ENCODE measurements at regions not wholly inside any gene's neighbourhood (a gene's known extent, or its start where the extent isn't known, plus 50 kb on each side); places are given as distances from the start of the nearest gene placed in this dataset.

- no peak overlapping the region for H3K4me2 ChIP-seq (ENCODE audit: low read depth, low read length)
- H3K36me3 ChIP-seq (replicated peaks; ENCODE audit: insufficient read depth, low read length), result no peaks in the 10 kb centered on the region
- no peaks in the 10 kb centered on the region for H3F3A ChIP-seq (ENCODE audit: insufficient read depth, low read length)
- 0 out of 2 replicates have a peak, but pooled peaks cover 4% of the 10 kb centered on the region for H3K4me1 ChIP-seq (ENCODE audit: low read length)
- no peaks in the 10 kb centered on the region for H4K20me1 ChIP-seq (ENCODE audit: insufficient read depth, low read length)
- H3K9me3 ChIP-seq (replicated peaks; ENCODE audit: insufficient read depth, low read length), result no peaks in the 10 kb centered on the region
- no peak overlapping the region for H2AFZ ChIP-seq (ENCODE audit: low read length)
- no peak overlapping the region for H3K4me3 ChIP-seq (ENCODE audit: low read length)
- no peak for DNase-seq
- no peak overlapping the region for H3K9ac ChIP-seq (ENCODE audit: low read length)
- no peaks in the 10 kb centered on the region for H3K79me2 ChIP-seq (ENCODE audit: low read length)
- no peak for TF ChIP-seq EZH2phosphoT487 (IDR thresholded peaks at IDR 0.05; ENCODE audit: low read length)
- no peak for TF ChIP-seq CTCF (IDR thresholded peaks at IDR 0.05; ENCODE audit: low read length)
- TF ChIP-seq EZH2 (optimal IDR thresholded peaks at IDR 0.05; ENCODE audit: low read depth, low read length), result no peak
- H3K9me2 ChIP-seq (replicated peaks; ENCODE audit: insufficient read depth, low read length), result no peaks in the 10 kb centered on the region
- no peaks in the 10 kb centered on the region for H3K27me3 ChIP-seq (replicated peaks; ENCODE audit: insufficient read depth, low read length)
- H3K27ac ChIP-seq (ENCODE audit: low read length), result no peak overlapping the region
These were observed 330.3 kb downstream of the TRAM1L1 start for GRCh38 chr4:116755051-116755450.

GRCh38 chr4:116752027-116752426 is 333.3 kb downstream of the TRAM1L1 start:
- Histone ChIP-seq H3K4me2 (ENCODE audit: low read depth, low read length) (peak overlapping the region; percentile 30; the same call in 1 of the 2 replicates), H4K20me1 (ENCODE audit: insufficient read depth, low read length) (no peaks in the 10 kb centered on the region)

GRCh38 chr4:116736756-116737155 is 348.6 kb downstream of the TRAM1L1 start:
- H3K9me3 ChIP-seq (replicated peaks; ENCODE audit: insufficient read depth, low read length), result no peaks in the 10 kb centered on the region
- H3K27ac ChIP-seq (ENCODE audit: low read length), result no peak overlapping the region
- no peaks in the 10 kb centered on the region for H4K20me1 ChIP-seq (ENCODE audit: insufficient read depth, low read length)
- no peak overlapping the region for H2AFZ ChIP-seq (ENCODE audit: low read length)
- no peaks in the 10 kb centered on the region for H3K4me1 ChIP-seq (ENCODE audit: low read length)
- no peaks in the 10 kb centered on the region for H3F3A ChIP-seq (ENCODE audit: insufficient read depth, low read length)
- H3K27me3 ChIP-seq (replicated peaks; ENCODE audit: insufficient read depth, low read length), result no peaks in the 10 kb centered on the region
- no peaks in the 10 kb centered on the region for H3K79me2 ChIP-seq (ENCODE audit: low read length)
- H3K4me3 ChIP-seq (ENCODE audit: low read length), result no peak overlapping the region
- H3K9me2 ChIP-seq (replicated peaks; ENCODE audit: insufficient read depth, low read length), result no peaks in the 10 kb centered on the region
- no peaks in the 10 kb centered on the region for H3K36me3 ChIP-seq (replicated peaks; ENCODE audit: insufficient read depth, low read length)
- H3K4me2 ChIP-seq (ENCODE audit: low read depth, low read length), result no peak overlapping the region
- no peak for DNase-seq
- TF ChIP-seq EZH2phosphoT487 (IDR thresholded peaks at IDR 0.05; ENCODE audit: low read length) (no peak), CTCF (IDR thresholded peaks at IDR 0.05; ENCODE audit: low read length) (no peak), EZH2 (optimal IDR thresholded peaks at IDR 0.05; ENCODE audit: low read depth, low read length) (no peak)
- H3K9ac ChIP-seq (ENCODE audit: low read length), result no peak overlapping the region

More at GRCh38 chr4:116752027-116752426, 333.3 kb downstream of the TRAM1L1 start:
- H3K9me2 ChIP-seq (replicated peaks; ENCODE audit: insufficient read depth, low read length), result no peaks in the 10 kb centered on the region
- TF ChIP-seq CTCF (IDR thresholded peaks at IDR 0.05; ENCODE audit: low read length) (no peak), EZH2 (optimal IDR thresholded peaks at IDR 0.05; ENCODE audit: low read depth, low read length) (no peak), EZH2phosphoT487 (IDR thresholded peaks at IDR 0.05; ENCODE audit: low read length) (no peak)
- 0 out of 2 replicates have a peak, but pooled peaks cover 4% of the 10 kb centered on the region for H3K4me1 ChIP-seq (ENCODE audit: low read length)
- H3K36me3 ChIP-seq (replicated peaks; ENCODE audit: insufficient read depth, low read length), result no peaks in the 10 kb centered on the region
- H3K9ac ChIP-seq (ENCODE audit: low read length), result no peak overlapping the region
- H3K27ac ChIP-seq (ENCODE audit: low read length), result no peak overlapping the region
- DNase-seq, result peak; percentile 53
- H2AFZ ChIP-seq (ENCODE audit: low read length), result no peak overlapping the region
- no peaks in the 10 kb centered on the region for H3K9me3 ChIP-seq (replicated peaks; ENCODE audit: insufficient read depth, low read length)
- H3K27me3 ChIP-seq (replicated peaks; ENCODE audit: insufficient read depth, low read length), result no peaks in the 10 kb centered on the region
- no peaks in the 10 kb centered on the region for H3K79me2 ChIP-seq (ENCODE audit: low read length)
- no peaks in the 10 kb centered on the region for H3F3A ChIP-seq (ENCODE audit: insufficient read depth, low read length)
- no peak overlapping the region for H3K4me3 ChIP-seq (ENCODE audit: low read length)

Measured in MM.1S (cell line).